ENCODE measurements at regions not wholly inside any gene's neighbourhood (a gene's known extent, or its start where the extent isn't known, plus 50 kb on each side); places are given as distances from the start of the nearest gene placed in this dataset.

- ATAC-seq: no peak
- intact Hi-C loops (cut with micrococcal nuclease; ENCODE audit: unreplicated experiment): no loop called here
- Histone ChIP-seq H3K36me3 (replicated peaks in 1 of 2; ENCODE audit: control insufficient read depth in 1 of 2, insufficient read depth in 2 of 2, low read length in 2 of 2) (no peaks in the 10 kb centered on the region), H4K20me1 (ENCODE audit: insufficient read depth, low read length) (no peaks in the 10 kb centered on the region), H3K4me1 (ENCODE audit: insufficient read depth, low read length) (no peaks in the 10 kb centered on the region), H3K27me3 (ENCODE audit: control insufficient read depth in 1 of 2, insufficient read depth in 2 of 2, low read length in 2 of 2) (peaks cover 2 to 9% of the 10 kb centered on the region in 2 experiments; a peak in 2 of 5 replicates), H3K27ac (ENCODE audit: extremely low read length, insufficient read depth, low read length) (no peak overlapping the region), H3K4me2 (ENCODE audit: low read depth, low read length) (no peak overlapping the region), H3K79me2 (ENCODE audit: insufficient read depth, low read length) (no peaks in the 10 kb centered on the region), H3K9me3 (ENCODE audit: low read length) (no peaks in the 10 kb centered on the region), H2AFZ (ENCODE audit: low read length) (no peak overlapping the region), H3K4me3 (replicated peaks in 1 of 3; ENCODE audit: insufficient read depth in 1 of 3, low read depth in 2 of 3, low read length in 3 of 3) (no peak overlapping the region), H3K9ac (ENCODE audit: insufficient read depth, low read depth, low read length) (no peak overlapping the region)
- in situ Hi-C loops (cut with HindIII; ENCODE audit: extremely low pct_ligation_motif_present, low pct_unique_long_range_greater_than_20kb): no loop called here
- WGBS (ENCODE audit: low lambda C conversion rate): 7% methylated on average over 4 of the region's 4 CpGs
- DNase-seq (ENCODE audit: low spot score): no peak
- BruUV-seq (replicated peaks): no TSS peak
- CTCF ChIA-PET (ENCODE audit: low intra/inter-chr PET ratio, low total read pairs): no interaction called here
- no peak for FAIRE-seq
- POLR2A ChIA-PET: no interaction called here
- TF ChIP-seq ZNF350 (CRISPR knock-in tag; IDR thresholded peaks at IDR 0.05; ENCODE audit: borderline replicate concordance, low read depth): no peak
- TF ChIP-seq KIAA2018 (CRISPR knock-in tag; IDR thresholded peaks at IDR 0.05; ENCODE audit: borderline replicate concordance): no peak
- TF ChIP-seq ZMYM4 (CRISPR knock-in tag; IDR thresholded peaks at IDR 0.05): no peak
- TF ChIP-seq HNF1A (IDR thresholded peaks at IDR 0.05; ENCODE audit: low read depth): no peak
- no peak for TF ChIP-seq HNF1A (CRISPR knock-in tag; IDR thresholded peaks at IDR 0.05; ENCODE audit: borderline replicate concordance)
- TF ChIP-seq ZBTB10 (CRISPR knock-in tag; IDR thresholded peaks at IDR 0.05; ENCODE audit: borderline replicate concordance): no peak
- TF ChIP-seq ESRRA (CRISPR knock-in tag; IDR thresholded peaks at IDR 0.05; ENCODE audit: low read depth): no peak
- TF ChIP-seq NR1H2 (CRISPR knock-in tag; IDR thresholded peaks at IDR 0.05; ENCODE audit: borderline replicate concordance, low read depth): no peak
Measured at GRCh38 chr11:115766561-115766960, 262.3 kb upstream of the CADM1 start.

All from HepG2 (cell line).